ENCODE measurements at regions not wholly inside any gene's neighbourhood (a gene's known extent, or its start where the extent isn't known, plus 50 kb on each side); places are given as distances from the start of the nearest gene placed in this dataset.

DNA sequence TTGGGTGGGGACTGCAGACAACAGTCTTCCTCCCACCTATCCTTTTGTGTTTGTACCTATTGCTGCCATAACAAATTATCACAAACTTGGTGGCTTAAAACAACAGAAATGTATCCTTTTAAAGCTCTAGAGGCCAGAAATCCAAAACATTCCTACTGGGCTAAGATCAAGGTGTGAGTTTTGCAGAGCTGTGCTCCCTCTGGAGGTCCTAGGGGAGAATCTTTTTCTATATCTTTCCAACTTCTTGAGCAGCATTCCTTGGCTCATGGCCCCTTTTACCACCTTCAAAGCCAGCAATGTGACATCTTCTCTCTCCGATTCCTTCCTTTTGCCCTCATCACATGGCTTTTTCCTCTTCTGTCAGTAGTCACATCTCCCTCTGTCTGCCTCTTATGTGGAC is 190.6 kb downstream of the TTC8 start:
- DNase-seq (ENCODE audit: low read depth, low spot score), result no peak

DNA sequence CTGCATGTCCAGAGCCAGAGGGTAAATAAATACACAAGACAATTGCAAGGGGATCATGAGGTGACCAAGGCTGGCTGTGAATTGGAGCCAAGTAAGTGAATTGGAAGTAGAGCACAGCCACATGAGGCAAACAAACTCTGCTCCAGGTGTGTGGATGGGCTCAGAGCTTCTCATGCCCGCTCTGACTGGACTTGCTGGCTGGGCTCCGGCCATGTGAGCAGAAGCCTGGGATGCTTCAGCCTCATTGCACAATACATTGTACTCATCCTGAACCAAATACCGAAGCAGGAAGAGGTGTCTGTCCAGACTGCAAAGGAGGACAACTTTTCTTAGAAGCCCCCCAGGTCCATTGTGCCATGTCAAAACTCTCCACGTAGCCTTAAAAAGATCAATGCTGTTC is 193.0 kb downstream of the TTC8 start:
- no peak for DNase-seq (ENCODE audit: low read depth, low spot score)

DNA sequence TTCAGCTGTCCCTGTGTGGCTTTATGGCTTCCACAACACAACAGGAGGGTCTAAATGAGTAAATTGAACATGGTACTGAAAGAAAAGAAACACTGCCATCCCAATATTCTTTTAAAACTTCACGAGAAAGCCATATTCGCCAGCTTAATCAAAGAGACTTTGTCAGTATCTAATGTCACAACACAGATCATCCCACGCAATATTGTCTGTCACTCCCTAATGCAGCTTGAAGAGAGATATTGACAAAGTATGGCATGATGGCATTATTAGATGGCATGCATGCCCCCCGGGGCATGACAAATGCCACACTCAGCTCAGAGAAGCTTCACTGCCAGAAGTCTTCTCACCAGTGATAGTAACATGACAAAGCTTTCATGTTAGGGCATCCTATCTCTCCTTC is 197.8 kb downstream of the TTC8 start:
- DNase-seq (ENCODE audit: low read depth, low spot score), result no peak

DNA sequence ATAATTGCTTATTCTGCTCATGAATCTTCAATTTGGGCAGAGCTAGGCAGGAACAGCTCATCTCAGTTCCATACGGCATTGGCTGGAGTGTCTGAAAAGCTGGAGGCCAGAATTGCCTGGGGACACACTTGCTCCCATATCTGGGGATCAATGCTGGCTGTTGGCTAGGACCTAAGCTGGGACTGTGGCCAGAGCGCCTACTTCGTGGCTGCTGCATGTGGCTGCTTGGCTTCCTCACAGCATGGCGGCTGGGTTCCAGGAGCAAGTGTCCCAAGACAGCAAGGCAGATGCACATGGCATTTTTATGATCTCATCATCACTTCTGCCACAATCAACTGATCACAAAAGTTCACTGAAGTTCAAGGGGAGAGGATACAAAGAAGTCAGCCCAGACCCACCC is 200.2 kb downstream of the TTC8 start:
- no peak for DNase-seq (ENCODE audit: low read depth, low spot score)

DNA sequence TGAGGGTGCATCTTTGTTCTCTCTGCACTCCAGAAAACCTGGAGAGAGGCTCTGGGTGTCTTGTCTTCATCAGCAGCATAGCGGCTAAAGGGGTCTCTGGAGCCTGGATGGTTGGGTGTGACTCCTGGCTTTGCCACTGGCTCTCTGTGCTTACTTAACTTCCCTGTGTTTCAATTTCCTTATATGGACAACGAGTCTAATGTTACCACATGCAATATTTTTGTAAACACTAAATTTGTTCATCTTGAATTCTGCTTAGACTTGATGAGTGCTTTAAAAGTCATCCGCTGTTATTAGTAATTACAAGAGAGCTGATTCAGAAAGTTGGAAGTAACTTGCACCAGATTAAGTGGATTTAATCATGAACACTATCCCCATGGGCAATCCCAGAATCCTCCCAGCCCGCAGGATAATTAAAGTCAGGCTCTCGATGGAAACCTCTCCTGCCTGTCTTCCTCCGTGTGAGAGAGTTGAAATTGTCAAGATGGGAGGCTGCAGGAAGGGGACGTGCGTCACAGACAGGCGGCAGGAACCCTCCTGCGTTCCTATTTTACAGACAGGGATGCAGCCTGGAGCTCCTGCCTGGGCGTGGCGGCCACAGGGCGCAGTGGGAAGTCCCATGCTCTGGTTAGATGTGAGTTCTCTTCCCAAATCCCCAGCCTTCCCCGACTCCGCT is 201.2 kb downstream of the TTC8 start:
- DNase-seq (ENCODE audit: low read depth, low spot score), result no peak

DNA sequence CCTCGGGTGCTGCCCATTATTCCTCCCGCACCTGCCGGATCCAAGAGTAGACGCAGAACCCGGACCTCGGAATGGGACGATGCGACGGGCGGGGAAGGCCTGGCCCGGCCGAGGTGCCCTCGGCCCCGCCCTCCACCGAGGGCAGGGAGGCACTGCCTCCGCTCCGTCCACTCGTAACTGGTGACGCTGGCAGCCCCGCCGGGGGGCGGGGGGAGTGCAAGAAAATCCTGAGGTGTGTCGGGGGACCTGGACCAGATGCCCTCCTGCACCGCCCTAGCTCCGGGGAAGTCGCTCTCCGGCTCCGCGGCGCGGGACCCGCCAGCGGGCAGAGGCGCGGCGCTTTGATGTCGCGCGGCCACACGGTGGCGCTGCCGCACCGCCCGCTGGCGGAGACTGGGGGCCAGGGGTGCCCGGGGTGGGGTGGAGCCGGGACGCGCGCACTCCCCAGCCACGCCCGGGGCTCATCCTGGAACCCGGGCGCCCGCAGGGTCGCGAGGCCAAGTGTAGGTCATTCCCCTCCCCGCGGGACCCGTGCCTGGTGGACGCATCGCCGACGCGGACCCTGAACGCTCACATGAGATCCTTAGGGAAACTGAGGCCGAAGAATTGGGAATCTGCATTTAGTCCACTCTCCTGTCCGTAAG is 202.8 kb downstream of the TTC8 start:
- DNase-seq (ENCODE audit: low read depth, low spot score), result no peak

DNA sequence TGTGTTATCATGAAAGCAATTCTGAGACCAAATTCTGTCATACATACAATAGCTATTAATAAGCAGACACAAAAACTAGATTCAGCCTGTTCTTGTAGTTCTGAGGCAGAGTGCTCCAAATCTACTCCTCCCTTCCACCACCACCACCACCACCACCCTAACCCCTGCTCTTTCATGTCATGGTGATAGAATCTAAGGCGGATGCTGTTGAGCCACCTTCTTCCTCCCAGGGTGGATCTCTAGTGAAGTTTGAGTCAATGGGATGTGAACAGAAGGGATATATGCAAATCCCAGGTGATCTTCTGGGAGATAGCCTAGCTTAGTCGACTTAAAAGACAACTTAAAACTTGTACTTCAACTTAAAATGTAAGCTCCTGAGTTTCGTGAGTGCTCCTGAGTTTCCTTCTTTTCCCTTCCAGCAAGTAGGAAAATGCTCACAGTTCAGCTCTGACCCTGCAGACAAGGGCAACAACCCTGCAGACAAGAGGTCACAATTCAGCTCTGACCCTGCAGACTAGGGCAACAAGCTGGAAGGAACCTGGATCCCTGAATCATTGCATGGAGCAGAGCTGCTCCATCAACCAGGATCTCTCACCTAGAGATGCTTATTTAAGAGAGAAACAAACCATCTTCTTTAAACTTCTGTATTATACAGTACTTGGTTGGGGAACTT is 204.1 kb downstream of the TTC8 start:
- no peak for DNase-seq (ENCODE audit: low read depth, low spot score)

DNA sequence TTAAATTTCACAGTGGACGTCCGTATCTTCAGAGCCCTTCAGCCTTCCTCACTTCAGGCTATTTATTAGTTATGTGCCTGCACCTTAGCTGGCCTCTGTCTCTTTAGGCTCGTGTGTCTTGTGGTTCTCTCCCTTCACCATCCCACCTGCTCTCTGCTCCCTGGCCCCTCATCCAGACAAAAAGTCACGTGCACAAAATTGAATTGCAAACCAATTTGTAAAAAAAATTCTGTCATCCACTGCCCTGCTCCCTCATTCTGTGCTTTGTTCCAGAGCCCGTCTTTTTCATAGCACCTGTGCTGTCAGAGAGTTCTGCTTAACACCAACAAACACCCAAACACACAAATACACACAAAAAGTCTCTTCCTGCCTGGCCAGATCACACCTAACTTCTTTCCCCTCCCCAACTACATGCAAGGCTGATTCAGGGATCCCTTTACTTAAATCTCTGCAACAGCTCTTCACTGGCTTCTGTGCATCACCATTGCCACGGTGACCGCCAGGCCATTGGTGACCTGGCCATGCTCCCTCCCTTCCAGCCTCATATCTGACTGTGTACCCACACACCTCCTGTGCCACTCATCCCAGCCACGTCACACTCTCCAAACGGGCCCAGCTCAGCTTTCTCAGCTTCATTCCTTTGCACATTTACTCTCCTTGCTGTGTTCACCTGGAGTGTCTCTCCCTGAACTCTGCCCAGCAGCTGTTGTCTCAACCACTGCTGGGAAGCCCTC is 205.7 kb downstream of the TTC8 start:
- DNase-seq (ENCODE audit: low read depth, low spot score), result no peak

DNA sequence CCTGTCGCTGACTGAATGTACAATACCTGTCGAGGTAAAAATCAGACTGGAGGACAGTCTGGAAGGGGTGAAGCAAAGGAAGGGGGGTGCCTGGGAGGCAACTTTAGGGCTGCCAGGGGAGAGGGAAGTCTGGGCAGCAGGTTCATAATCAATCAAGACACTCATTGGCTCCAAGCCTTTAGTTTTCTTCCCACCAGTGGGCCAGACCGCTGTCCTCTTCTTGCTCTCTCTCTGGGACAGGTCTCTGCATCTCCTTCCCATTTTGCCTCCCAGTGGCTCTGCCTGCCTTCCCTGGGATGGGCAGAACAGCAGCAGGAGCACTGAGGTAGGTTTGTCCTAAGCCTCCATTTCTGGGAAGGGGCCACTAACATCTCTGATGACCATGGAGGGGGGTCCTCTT is 206.5 kb downstream of the TTC8 start:
- no peak for DNase-seq (ENCODE audit: low read depth, low spot score)

DNA sequence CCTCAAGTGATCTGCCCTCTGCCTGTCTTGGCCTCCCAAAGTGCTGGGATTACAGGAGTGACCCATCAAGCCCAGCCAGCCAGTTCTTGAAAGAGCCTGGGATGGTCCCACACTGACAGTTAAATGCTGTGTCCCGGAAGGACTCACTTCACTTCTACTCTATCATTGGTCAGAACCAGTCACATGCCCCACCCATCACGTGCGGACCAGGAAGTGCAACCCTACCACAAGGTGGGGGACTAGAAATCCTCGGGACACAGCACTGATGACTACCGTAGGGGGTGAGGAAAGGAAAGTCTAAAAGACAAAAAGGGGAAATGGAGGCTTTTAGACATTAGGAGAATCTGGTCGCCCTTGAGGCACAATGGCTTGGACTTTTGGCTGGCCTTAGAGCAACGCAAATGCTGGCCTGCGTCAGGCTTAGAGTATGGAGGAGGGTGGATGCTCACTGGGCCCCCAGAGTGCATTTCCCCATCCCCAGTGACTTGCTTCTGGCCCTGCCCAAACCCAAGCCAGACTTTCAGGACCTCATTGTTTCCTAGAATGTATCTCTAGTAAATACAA is 207.7 kb downstream of the TTC8 start:
- no peak for DNase-seq (ENCODE audit: low read depth, low spot score)

DNA sequence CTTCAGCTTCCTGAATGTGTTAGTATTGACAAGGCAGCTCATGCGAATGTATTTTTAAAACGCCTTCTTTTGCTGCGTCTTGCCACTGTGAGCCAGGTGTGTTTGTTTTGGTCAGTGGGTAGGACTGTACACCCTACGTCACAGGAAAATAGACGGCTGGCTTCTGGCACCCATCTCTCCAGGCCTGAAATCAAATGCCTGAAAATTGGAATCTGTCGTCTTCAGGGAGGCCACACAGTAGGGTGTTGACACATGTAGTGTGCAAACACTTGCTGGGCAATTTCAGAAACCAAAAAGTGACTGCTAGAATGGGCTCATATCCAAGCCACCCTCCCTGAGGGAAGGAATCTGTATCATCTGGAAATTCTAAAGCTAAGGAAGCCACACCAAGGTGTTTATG is 209.3 kb downstream of the TTC8 start:
- no peak for DNase-seq (ENCODE audit: low read depth, low spot score)

DNA sequence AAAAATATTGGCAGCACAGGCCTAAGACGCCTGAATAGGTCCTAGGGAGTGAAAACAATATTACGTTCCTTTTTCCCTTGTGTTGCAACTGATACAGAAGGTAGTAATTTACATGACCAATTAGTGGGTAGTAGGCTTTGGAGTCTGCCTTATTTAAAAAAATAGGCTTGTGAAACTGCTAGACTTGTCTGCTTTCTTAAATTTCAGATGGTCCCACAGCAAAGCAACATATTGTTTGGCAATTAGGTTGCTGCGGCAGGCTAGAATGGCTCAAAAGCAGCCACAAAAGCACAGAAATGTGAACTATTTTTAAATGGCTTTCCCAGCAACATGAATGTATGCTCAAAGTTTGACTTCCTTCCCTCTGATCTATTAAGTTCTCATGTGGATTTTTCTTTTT is 211.9 kb downstream of the TTC8 start:
- DNase-seq (ENCODE audit: low read depth, low spot score), result no peak

DNA sequence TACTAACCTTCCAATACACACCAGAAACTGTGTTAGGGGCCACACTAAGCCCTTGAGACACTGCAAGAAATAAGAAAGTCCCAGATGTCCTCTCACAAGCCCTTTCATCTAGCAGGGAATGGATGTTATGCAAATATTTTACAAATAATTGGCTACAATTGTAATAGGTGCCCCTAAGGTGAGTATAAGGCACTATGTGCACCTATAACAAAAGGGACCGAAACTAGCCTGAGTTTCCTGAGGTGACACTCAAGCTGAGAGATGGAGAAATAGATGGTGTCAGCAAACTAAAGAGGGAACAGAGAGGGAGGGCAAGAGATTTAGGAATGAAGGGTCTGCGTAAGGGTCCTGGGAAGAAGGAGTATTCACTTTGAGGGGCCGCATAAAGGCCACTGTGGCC is 212.6 kb downstream of the TTC8 start:
- DNase-seq (ENCODE audit: low read depth, low spot score), result no peak

DNA sequence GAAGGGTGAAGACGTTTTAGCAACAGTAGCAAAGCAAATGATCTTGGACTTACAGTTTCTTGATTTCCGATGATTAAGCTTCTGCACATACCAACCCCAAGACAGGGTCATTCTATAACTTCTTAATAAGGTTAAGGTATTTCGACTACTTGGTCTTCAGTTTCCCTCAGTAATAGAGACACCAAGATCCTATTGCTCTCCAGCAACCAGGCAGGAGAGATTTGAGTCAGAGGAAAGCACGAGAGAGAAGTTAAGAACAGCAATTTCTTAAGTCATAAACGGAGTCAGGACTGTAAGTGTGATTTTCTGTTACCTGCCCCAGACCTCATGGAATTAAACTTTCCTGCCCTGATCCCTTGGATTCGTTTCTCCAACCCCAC is 215.6 kb downstream of the TTC8 start:
- no peak for DNase-seq (ENCODE audit: low read depth, low spot score)

DNA sequence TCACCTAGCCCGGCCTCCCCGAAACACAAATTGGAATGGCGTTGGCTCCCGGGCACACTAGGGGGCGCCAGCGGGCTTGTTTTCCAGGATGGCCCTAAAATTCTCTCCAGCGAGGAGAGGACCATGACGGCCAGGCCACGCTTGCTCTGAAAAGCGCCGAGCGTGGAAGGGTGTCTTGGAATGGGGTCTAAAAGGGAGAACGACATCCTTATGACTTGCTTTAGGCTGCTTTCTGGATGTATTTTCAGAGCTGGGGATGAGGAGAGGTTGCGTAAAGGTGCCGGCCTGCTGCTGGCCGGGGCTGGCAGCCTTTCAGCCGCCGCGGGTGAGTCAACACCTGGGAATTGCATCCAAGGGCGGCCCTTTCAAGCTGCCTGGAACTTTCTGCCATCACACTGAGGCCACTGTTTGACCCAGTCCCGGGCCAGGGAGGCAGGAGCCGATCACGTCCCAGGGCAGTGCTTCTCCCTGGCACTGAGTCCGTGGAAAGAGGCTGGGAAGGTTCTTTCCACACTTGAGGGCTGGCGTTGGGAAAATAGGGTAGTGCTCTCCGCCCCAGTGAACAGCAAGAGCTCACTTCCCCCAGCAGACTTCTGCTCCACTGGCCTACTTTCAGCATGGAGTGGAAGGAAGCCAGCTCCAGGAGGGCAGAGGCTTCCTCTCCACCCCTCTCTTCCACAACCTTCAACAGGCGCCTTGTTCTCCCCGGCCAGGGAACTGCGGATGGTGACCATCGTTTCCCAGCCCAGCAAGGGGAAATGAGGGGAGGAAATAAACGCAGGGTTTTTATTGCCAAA is 216.2 kb downstream of the TTC8 start:
- DNase-seq (ENCODE audit: low read depth, low spot score), result peak; percentile 39

DNA sequence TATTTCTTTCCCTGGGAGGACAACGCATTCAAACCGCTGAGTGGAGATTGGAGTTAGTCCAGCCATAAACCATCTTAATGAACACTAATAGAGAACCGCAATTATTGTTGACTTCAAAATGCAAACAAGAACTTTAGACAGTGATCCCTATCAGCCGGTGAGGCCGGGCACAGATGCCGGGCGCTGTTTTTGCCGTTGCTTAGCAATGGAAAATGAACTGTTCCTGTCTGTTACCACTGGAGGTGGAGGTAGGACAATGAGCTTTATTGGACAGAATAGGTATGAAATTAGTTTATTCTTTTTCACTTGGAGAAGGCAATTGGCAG is 216.8 kb downstream of the TTC8 start:
- DNase-seq (ENCODE audit: low read depth, low spot score), result no peak

DNA sequence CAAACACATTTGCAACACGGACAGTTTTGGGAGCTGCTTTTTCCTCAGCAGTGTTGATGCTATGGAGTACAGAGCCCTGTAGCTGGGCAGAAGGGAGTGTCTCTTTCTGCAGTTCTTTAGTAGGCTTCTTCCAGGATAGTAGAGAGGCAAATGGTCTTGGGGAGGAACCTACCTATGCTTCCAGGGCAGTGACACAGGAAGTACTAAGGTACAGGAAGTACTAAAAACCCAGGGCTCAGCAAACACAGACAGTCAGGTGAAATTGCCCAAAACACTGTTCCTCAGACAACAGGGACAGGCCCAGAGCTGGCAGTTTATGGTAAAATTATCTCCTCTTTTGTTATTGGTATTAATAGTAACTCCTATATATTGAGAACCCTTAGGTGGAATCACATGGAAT is 217.6 kb downstream of the TTC8 start:
- DNase-seq (ENCODE audit: low read depth, low spot score), result no peak

DNA sequence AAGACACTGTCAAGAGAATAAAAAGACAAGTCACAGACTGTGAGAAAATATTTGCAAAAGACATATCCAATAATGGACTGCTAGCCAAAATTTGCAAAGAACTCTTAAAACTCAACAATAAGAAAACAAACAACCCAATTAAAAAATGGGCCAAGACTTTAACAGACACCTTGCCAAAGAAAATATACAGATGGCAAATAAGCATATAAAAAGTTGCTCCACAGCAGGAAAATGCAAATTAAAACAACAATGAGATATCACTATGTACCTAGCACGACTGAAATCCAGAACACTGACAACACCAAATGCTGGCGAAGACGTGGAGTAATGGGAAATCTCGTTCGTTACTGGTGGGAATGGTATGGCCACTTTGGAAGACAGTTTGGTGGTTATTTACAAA is 228.9 kb downstream of the TTC8 start:
- DNase-seq (ENCODE audit: low read depth, low spot score), result no peak

DNA sequence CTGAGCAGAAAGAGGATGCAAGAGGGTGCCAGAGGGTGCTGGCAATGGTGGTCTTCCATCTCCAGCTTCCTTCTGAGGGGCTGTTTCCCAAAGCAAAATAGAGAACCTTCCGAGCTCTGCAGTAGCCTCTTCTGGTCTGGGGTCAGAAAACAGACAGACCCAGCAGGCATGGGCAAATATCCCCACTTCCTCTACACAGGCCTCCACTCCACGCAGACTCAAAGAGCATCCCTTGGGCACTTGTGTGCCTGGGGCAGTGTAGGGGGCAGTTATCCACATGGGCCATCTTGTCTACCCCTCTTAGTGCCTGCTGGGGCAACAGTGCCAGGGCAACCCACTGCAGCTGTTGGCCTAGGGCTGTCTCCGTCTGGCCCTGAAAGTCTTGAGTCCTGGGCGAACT is 231.9 kb downstream of the TTC8 start:
- no peak for DNase-seq (ENCODE audit: low read depth, low spot score)

DNA sequence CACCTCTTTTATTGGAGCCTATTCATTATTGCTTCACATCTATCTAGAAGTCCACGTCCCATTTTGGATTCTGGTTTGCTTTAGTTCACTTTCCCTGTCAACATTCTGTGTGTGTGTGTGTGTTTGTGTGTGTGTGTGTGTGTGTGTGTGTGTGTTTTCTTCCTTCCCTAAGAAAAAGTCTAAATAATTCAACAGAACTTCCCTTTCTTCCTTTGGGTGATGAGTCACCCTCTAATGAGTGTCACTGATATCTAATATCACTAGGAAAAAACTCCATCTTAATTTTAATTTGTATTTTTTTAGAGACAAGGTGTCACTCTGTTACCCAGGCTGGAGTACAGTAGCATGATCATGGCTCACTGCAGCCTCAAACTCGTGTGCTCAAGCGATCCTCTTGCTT is 234.2 kb downstream of the TTC8 start:
- DNase-seq (ENCODE audit: low read depth, low spot score), result no peak

DNA sequence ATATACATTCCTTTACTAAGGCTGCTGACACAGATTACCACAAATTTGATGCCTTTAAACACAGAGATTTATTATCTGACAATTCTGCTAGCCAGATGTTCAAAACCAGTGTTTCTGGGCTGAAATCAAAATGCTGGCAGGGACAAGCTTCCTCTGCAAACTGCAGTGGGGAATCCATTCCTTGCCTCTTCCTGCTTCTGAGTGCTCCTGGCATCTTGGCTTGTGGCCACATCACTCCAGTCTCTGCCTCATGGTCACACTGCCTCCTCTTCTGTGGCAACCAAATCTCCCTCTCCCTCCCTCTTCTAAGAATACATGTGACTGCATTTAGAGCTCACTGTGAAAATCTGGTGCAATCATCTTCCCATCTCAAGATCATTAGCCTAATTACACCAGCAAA is 235.7 kb downstream of the TTC8 start:
- DNase-seq (ENCODE audit: low read depth, low spot score), result no peak
